Mammary epithelial cell (primary cell): ENCODE measurements at regions not wholly inside any gene's neighbourhood (a gene's known extent, or its start where the extent isn't known, plus 50 kb on each side); places are given as distances from the start of the nearest gene placed in this dataset.

ENCODE experiments used
- EZH2 ChIP-seq: IDR thresholded peaks from 2 replicates; pipeline ENCODE4 v1.6.1; 2012; ENCODE audit warnings: low read length, inconsistent platforms, borderline replicate concordance
- TF ChIP-seq, protein P1 (sequence below), 2 donors: IDR thresholded peaks in 1 of 2; conservative IDR thresholded peaks in 1 of 2; 2 replicates each; pipeline ENCODE4 v1.5.1; 2011 to 2012; ENCODE audit warnings: inconsistent platforms in 2 of 2, low read length in 2 of 2, mild to moderate bottlenecking in 2 of 2, control low read depth in 1 of 2, low read depth in 1 of 2; ENCODE audit not compliant: insufficient read depth in 1 of 2; ENCODE audit errors: extremely low read depth in 1 of 2

DNA sequence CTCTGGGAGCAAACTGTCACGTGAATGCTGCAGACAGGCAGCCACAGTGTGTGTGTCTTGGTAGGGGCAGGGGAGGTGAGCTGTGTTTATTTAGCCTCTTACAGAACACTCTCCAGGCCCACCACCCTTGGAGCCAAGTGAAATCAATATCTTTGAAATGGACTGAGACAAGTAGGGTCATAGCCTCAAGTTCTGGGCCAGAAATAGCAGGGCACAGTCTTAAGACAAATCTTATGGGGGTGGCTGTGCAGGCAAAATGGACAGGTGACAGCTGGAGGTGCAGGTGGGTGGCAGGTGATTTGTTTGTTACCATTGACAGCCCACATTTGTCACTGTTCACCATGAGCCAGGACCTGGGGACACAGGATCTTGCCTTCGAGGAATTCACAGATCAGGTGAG is 93.6 kb upstream of the NMNAT3 start:
- TF ChIP-seq, protein P1, sequence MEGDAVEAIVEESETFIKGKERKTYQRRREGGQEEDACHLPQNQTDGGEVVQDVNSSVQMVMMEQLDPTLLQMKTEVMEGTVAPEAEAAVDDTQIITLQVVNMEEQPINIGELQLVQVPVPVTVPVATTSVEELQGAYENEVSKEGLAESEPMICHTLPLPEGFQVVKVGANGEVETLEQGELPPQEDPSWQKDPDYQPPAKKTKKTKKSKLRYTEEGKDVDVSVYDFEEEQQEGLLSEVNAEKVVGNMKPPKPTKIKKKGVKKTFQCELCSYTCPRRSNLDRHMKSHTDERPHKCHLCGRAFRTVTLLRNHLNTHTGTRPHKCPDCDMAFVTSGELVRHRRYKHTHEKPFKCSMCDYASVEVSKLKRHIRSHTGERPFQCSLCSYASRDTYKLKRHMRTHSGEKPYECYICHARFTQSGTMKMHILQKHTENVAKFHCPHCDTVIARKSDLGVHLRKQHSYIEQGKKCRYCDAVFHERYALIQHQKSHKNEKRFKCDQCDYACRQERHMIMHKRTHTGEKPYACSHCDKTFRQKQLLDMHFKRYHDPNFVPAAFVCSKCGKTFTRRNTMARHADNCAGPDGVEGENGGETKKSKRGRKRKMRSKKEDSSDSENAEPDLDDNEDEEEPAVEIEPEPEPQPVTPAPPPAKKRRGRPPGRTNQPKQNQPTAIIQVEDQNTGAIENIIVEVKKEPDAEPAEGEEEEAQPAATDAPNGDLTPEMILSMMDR (conservative IDR thresholded peaks at IDR 0.05 in 1 of 2, IDR thresholded peaks at IDR 0.05 in 1 of 2; ENCODE audit: extremely low read depth in 1 of 2, insufficient read depth in 1 of 2, low read depth in 1 of 2, low read length in 2 of 2) = no peak
- no peak for TF ChIP-seq EZH2
